Esophagus mucosa (tissue), 1 donor: ENCODE measurements at regions not wholly inside any gene's neighbourhood (a gene's known extent, or its start where the extent isn't known, plus 50 kb on each side); places are given as distances from the start of the nearest gene placed in this dataset.

Source experiments
- ATAC-seq: fragments of 200-7000 bp; cut with Tn5 transposase; one replicate; pipeline ENCODE4 v1.9.1; 2020
- donor health status: DM: yes; HTN: yes; CAD: no.

DNA sequence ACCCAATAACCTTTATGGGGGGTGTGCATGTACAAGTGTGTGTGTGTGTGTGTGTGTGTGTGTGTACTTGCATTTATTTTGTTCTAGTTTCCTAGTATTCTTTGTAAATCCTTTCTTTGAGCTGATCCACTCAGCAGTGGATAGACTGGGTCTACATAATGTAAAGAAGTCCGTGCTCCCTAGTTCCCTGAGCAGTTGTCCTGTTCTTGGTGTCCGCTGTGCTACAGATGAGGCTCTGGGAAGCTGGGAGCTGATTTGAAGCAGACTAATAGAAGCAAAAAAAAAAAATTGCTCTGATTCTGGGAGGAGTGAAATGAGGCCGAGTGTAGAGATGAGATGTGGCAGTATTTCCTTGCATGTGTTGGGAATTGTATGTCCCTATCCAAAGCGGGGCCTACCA is 150.4 kb upstream of the WSCD2 start:
- ATAC-seq: no peak

DNA sequence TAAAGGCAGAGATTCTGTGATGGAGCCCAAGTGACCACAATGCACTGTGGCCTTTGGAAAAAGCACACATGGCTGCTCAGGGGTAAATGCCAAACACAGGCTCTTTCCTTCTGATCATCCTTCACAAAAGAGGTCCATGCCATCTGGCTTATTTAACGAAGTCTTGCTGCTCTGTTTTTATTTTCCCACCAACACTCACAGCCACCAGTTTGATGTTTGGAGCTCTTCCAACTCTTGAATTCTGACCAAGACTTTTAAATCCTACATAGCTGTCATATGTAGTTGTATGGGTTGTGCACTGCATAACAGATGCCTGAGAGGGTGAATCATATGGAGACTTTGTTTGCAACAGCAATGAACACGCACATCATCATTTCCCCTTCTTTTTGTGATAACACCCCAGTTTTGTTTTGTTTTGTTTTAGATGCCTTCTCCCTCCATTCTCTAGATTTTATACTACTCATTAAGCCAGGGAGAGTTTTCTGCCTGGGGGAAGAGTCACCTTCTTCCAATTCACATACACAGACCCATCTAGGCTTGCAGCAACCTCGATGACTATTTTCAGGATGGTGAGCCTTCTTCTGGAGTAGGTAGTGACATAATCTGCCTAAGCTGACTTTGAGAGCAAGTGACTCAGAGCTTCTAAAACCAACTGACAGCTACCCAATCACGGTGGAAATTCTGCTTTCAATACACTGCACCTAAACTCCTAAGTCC is 145.2 kb upstream of the WSCD2 start:
- no peak for ATAC-seq

DNA sequence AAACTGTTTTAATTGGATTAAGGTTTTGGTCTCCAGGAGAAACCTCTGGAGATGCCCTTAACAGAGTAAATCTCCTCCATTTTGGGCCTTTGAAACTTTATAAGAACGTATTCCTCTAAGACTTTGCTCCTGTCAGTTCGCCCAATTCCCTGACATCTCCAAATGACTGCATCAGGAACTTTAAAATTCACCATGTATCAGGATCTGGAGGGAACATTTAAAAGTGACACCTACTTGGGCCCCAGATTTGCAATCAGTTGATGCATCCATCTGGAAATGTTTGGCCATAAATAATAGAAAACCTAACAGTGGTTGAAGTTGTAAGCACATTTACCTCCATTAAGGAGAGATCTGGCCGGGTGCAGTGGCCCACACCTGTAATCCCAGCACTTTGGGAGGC is 144.1 kb upstream of the WSCD2 start:
- ATAC-seq: no peak

DNA sequence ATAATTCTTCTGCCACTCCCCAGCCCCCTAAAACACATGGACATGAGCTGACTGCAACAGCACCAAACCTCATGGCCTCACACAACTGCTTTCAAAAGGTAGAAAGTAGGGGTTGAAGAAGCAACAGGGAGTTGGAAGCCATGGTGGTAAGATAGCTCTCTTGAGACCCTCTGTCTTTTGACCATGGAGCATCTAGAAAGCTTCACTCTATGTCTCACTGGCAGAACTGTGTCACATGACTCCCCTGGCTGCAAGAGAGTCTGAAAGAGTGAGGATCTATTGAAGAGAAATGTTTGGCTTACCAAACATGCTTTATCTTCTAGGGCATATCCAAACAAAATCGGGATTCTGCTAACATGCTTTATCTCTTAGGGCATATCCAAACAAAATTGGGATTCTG is 142.9 kb upstream of the WSCD2 start:
- no peak for ATAC-seq

DNA sequence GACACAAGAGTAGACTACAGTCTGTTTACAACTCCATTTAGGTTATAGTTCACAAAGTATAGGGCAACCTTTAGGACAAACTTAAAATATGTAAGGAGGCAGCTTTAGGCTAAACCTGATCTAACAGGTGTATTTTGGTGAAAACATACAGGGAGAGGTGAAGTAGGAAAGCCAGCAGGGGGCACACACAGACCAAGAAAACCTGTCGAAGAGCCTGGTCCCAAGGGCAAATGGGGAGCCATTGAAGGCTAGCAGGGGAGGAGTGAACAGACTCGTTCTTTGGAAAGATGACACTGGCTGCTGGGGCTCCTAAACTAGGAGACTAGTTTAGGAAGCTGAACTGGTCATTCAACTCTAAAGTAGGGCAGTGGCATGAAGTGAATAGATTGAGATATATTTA is 138.8 kb upstream of the WSCD2 start:
- ATAC-seq: no peak

DNA sequence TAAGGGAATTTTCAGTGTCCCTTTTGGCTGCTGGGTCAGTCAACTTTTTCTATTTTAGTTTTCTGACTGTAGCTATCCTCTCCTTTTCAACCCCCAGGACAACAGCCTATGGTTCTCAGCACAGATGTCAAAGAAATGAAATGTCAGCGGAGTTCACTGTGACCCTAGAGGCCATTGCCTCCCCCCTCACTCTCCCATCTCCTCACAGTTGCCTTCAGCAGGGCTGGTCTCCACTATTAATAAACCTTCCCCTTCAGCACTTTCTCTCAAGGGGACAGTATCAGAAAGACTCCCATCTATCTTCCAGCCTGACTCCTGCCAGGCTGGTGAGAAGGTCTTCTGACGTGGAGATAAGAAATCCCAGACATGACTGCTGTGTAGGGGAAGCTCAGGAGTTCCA is 137.1 kb upstream of the WSCD2 start:
- ATAC-seq: no peak

DNA sequence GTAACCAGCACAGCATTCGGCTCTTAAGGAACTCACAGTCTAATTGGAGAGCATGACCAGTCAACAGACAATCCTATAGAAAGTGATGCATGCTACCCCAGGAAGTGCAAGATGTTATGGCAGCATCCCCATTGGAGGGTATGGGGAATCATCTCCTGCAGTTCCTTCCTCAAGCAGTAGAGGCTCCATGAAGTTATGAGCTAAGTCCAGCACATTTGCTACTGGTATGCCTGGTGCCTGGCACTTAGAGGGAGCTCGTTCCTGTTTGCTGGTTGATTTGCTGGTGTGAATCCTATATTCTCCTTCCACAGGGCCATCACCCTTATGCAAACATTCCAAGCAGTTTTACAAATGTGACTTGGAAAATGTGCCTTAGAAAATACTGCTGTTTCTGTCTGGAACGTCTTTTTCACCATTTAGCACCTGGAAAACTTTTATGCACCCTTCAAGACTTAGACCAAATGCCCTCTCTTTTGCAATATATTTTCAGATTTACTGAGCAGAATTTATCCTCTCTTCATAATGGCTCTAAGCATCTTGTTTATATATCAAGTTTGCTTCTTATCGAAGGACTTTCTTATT is 136.1 kb upstream of the WSCD2 start:
- ATAC-seq: peak; percentile 66

DNA sequence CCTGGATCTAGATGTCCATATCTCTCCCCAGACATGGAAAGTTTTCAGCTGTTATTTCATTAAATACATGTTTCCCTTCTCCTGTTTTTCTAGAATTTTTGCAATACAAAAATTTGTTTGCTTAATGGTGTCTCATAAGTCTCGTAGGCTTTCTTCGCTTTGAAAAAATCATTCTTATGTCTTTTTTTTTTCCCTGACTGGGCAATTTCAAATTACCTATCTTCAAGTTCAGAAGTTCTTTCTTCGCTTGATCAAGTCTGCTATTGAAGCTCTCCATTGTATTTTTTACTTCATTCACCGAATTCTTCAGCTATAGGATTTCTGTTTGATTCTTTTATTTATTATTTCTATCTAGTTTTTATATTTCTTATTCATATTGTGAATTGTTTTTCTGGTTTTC is 130.2 kb upstream of the WSCD2 start:
- no peak for ATAC-seq

DNA sequence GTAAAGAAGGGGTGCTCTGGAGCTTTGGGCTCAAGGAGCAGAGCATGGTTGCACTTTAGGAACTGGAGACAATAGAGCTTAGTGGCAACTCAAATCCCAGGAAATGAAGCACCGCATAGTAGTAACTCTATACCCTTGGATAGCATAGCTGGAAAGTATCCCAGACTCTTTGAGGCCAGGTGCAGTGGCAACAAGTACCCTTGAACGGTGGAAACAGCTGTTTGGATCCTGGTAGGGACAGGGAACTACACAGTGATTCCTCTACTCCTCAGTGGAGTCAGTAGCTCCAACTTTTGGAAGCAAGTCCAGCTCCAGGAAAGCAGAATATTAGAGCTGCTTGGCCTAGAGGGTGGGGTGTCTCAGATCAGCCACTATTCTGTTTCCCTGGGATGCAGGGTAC is 129.0 kb upstream of the WSCD2 start:
- ATAC-seq: no peak

DNA sequence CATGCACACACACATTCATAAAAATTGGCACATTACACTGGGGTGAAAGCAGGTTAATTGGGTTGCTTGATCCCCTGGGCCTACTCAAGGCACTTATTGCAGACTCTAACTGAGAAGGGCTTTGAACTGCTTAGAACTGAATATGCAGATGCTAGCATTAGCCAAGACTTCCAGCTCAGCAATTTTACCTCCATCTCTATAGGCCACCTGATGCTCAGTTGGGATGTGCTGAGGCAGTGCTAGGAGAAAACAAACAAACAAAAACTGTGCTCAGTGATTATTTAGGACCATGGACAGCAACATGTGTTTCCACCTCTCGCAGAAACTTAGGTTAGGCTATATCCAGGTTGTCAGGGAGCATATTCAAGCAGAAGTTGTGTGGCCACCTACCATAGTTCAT is 124.8 kb upstream of the WSCD2 start:
- no peak for ATAC-seq

DNA sequence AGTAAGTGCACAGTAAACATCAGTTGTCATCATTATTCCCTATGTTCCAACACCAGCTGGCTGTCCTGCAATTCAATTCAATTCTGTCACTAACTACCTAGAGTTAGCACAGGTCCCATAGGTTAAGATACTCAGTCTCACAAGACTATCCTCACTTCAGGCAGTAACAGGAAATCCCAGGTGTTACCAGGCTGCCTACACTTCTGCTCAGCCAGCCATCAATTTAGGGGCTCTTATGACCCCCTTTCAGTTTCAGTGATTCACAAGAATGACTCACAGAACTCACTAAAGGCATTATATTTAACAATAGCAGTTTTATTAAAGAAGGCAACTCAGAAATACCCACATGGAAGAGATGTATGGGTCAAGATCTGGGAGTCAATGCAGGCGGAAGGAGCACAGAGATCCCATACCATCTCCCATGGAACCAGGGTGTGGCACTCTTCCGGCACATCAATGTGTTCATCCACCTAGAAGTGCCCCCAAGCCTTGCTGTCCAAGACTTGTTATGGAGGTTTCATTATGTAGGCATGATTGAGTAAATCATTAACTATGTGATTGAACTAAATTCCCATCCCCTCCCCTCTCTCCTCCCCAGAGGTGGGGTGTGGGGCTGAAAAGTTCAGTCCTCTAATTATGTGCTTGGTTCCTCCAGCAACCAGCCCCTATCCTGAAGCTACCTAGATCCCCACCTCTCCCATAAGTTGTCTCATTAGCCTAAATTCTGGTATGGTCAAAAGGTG is 120.8 kb upstream of the WSCD2 start:
- no peak for ATAC-seq

DNA sequence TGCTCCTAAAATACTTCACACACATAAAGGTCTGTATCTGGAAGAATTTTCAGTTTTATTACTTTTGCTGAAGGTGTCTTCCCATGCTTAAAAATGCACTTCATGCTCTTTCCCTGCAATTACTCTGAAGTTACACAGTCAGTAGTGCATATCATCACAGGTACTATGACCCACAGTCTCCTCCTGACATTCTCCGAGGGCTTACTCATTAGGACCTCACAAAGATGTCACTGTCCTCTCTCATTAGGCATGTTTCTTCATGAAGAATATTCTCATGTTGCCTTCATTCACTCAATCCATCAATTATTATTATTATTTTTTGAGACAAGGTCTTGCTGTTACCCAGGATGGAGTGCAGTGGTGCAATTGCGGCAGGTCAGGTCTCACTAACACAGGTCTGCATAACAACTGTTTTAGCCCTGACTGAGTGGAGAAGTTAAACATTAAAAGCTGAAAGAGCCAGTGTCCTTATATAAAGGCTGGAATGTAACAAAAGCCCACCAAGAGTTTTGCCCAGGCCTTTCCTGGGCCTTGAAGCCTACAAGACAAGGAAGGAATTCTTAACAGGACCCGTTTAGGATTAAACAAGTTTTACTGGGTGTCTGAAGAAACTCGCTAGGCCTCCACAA is 119.5 kb upstream of the WSCD2 start:
- ATAC-seq: no peak

DNA sequence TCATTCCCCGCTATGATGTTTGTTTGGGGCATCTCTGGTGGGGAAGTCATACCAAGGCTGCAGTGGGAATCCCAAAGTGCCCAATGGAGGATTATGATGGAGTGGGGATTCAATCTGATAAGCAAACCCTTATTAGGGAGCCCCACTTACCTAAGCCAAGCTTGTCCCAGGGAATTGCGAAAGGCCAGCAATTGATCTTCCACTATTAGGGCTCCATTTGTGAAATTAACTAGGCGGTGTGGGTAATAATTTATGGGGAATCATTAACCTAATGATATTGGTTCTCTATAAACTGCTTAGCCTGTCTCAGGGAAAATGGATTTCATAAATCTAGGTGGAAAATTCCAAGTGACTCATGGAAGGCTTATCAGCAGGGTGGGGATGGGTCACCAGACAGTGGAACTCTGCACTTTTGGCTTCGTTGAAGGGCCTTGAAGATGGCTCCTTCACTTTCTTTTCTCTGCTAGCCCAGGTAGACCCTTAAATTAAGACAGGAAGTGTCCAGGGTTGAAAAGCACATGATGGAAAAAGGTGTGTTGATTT is 113.0 kb upstream of the WSCD2 start:
- ATAC-seq: no peak

DNA sequence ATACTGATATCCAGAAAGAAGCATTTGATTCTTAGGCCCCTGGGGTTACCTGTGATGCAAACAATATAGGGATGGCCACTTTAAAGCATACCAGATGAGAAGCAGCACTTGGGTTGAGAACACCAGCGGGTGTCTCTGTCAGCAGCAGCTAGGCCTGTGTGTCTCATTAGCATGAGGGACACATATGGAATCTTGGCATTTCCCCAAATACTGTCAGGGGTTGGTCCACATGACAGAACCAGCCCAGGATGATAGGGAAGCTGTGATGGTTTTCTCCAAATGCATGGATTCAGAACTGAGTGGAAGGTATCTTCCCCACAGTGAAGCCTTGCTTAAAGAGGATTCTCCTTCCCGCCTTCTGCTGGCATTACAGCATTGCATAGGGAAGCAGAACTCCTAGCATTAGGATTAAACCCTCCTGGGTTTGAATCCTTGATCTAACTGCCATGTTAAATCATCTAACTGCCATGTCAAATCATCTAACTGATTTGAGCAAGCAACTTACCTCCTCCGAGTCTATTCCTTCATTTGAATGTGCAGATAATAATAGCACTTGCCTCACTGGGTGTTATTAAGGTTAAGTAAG is 111.5 kb upstream of the WSCD2 start:
- no peak for ATAC-seq

DNA sequence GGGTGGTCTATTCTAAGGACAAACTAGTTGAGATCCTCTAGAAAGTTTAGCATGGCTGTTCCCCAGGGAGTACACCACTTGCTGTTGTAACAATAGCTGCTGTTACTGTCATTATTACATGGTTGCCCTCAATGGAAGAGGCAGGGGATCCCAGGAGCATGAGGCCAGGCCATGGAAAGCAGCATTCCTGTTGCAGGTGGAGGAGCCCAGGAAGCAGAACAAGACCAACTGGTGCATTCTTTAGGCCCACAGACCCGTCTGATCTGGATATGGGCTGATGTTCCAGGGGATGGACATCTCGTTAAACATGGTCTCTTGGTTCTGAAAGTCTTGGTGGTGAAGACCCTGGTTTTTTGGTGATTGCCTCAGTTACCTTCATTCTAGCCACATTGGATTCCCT is 109.2 kb upstream of the WSCD2 start:
- no peak for ATAC-seq

DNA sequence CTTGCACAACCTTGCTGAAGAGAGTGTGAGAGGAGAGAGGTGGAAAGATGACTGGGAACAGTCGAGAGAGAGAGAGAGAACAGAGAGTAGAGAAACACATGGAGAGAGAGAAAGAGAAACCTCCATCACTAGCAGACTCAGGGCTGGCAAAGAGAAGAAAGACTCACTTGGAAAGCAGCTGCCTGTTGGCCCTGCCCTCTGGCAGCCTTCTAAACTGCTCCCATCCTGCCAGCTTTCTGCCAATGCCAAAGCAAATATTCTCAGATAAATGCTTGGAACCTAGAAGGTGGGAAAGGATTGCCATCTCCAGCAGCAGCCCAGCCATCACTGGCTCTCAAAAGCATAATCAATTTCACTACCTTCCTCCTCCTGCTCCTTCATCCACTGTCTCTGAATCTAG is 107.9 kb upstream of the WSCD2 start:
- no peak for ATAC-seq

DNA sequence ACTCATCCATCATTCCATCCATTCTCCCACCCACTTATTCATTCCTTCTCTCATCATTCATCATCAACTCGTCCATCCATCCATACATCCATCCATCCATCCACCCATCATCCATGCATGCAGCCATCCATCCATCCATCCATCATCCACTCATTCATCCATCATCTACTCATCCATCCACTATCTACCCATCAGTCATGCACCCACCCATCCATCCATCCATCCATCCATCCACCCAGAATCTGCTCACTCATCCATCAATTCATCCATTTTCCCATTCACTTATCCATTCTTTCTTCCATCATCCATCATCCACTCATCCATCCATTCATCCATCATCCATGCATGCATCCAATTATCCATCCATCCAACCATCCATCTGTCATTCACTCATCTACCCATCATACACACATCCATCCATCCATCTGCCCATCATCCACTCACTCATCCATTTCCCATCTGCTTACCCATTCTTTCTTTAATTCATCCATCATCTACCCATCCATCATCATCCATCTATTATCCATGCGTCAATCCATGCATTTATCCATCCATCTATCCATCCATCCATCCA is 107.1 kb upstream of the WSCD2 start:
- no peak for ATAC-seq

DNA sequence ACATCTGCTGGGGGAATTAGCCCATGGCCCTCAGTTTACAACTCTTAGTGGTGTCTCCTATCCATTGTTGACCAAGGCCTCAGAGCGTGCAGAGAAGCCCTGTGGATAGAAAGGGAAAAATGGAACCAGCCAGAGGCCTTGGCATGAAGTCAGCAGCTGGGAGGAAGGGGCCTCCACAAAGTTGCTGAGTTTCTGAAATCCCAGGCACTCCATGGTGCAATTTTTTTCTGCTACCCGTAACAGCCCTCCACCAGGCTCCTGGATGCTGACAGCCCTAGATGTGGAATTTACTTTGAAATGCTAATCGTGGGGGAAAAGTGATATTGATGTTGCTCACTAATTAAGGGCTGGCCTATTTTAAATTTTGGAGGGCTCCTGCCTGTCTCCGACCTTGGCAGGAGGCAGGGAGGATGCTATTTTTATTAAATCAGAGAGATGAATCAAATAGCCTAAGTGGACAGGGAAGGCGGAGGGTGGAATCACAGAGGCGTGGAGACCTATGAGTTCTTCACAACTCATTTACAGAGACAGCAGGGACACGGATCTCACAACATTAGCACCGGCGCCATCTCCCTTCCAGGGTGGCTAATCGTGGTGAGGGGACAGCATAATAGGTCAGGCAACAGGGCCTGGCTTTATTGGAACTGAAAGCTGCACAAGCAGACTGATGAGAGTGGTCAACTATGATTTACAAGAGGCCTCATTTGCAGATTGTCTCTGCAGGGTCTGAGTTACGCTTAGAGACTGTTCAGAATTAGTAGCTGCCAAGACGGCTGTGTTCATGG is 99.8 kb upstream of the WSCD2 start:
- no peak for ATAC-seq

DNA sequence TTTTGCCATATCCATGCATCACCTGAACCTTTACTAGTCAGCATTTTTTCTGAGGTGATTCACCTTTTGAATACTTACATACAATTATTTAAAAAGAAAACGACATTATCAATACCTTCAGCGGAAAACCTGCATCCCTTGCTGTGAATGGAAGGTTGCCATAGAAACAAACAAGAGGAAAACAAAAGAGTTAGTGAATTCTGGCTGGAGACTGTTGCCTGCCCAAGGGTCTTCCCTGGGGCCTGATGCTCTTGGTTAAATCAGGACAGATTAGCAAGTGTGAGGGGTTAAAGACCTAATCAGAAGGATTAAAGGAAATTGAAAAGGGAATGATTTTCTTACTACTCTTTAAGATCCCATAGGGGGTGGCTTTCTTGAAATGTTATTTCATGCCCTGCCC is 96.0 kb upstream of the WSCD2 start:
- ATAC-seq: no peak

DNA sequence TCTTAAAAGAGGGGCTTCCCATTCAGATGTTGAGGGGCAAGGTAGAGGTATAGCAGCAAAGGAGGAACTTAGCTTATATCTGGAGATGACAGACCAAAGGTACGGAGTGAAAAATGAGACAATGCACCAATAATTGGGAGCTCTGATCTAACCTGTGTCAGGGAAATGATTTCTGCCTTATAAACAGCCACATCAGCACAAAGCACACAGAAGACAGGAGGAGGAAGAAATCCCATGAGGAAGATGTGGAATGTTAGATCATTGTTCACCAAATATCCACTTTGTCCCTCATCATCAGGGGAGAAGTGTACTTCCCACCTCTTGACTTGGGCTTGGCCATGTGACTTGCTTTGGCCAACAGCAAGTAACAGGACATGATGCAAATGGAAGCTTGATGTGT is 93.7 kb upstream of the WSCD2 start:
- ATAC-seq: no peak

DNA sequence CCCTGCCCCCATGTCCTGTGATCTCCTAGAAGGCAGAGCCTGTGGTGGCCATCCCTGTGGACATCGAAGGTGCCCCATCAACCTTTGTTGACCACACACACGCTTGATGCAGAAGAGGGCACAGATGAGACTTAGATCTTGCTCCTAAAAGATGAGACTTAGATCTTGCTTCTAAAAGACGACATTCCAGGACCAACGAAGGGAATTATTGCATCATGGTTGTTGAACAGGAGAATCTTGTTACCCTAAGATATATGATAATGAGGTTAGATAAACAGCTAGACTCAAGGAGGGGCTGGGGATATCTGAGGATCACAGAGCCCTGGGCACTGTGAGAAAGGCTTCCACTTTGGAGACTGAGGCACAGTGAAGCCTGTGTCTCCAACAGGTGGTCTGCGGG is 91.1 kb upstream of the WSCD2 start:
- ATAC-seq: no peak

DNA sequence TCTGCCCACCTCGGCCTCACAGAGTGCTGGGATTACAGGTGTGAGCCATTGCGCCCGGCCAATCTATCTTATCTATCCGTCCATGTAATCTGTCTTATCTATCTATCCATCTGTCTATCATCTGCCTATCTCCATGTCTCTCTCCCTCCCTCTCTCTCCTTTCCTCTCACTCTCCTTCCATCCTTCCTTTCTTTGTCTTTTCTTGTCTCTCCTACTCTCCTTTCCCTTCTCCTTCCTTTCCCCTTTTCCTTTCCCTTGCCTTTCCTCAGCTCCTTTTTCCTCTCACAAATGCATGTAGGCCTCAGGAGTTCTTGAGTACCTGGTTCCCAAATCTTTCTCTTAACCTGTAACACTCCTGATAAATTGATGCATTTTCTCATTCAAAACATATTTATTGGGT is 89.3 kb upstream of the WSCD2 start:
- ATAC-seq: no peak
